NCI-H1105 (cell line): ENCODE measurements at regions not wholly inside any gene's neighbourhood (a gene's known extent, or its start where the extent isn't known, plus 50 kb on each side); places are given as distances from the start of the nearest gene placed in this dataset.

Experiments
- DNase-seq: peaks from one replicate; lab custom pipeline; 2025; lab: John Stamatoyannopoulos, UW

DNA sequence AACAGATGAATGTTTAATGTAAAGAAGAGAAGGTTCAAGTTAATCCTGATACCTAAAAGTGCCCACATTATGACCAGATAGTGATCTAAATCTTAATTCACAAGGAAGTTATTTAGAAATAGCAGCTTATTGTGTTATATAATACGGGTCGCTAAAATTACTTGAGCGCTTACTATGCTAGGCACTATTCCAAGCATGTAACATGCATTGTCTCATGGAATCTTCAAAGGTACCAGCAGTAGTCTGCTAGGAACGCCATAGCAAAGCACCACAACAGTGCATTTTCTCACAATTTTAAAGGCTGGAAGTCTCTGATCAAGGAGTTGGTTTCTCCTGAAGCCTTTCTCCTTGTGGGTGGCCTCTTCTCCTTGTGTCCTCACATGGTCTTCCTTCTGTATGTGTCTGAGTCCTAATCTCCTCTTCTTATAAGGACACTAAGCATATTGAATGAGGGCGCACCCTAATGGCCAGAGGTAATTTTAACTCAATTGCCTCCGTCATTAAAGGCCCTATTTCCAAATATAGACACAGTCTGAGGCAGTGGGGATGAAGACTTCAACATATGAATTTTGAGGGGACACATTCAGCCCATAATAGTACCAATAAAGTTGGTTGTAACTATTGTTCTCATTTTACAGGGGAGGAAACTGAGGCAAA lies 118.4 kb downstream of the LRRC30 start:
- DNase-seq = no peak

DNA sequence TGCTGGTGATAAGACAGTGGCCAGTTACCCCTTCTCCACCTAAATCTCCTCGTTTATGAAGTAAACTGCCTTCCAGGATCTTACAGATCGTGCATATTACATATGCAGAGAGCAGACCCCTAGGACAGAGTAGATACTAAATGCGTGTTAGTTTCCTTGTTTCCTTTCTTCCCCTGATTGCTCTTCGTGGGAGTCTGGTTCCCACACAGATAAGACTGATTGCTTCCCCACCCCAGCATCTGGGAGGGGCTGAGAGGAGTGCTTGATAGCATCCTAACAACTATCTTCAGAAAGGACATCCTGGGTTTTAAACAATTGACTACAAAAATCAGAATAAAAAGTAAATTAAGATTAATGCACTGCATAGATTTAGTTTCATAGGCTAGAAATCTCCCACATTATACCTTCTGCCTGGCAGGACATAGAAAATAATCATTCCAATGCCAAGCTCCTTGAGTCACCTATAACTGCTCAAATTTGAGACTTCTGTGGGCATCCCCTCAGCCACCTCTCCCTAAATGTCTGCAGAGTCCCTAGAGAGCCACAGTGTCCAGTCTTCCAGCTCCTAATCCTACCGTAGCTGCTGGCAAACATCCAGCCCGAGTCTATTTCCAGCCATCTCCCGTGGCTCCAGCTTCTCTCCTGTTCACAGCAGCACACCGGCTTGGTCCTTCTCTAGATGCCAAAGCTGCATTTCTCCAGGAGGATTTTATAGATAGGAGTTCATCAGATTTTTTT lies 128.3 kb downstream of the LRRC30 start:
- DNase-seq = no peak

DNA sequence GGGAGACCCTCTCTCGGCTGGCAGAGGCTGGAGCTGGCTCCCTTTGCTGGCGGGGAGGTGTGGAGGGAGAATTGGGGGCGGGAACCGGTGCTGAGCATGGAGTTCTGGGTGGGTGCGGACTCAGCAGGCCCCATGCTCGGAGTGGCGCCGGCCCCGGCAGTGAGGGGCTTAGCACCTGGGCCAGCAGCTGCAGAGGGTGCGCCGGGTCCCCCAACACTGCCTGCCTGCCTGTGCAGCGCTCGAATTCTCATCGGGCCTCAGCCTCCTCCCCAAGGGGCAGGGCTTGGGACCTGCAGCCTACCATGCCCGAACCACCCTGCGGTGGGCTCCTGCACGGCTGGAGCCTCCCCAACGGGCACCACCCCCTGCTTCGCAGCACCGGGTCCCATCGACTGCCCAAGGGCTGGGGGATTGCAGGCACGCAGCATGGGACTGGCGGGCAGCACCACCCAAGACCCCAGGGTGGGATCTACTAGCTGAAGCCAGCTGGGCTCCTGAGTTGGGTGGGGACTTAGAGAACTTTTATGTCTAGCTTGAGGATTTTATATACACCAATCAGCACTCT lies 129.8 kb downstream of the LRRC30 start:
- DNase-seq = no peak

DNA sequence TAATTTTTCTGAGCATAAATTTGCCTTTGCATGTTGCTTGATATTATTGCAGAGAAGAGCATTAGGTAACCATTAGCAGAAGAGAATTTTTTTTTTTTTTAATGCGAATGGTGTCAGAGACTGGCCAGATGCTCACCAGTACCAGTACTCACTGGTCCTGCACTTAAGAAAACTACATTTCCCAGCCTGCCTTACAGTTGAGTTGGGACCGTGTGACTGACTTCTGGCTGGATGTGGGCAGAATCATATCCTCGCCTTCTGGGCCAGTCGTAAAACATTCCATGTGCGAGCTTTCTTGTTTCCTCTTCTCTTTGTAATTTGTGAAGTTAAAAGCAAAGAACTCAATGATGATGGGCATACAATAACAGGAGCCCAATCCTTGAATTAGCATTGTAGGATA lies 132.4 kb downstream of the LRRC30 start:
- no peak for DNase-seq

DNA sequence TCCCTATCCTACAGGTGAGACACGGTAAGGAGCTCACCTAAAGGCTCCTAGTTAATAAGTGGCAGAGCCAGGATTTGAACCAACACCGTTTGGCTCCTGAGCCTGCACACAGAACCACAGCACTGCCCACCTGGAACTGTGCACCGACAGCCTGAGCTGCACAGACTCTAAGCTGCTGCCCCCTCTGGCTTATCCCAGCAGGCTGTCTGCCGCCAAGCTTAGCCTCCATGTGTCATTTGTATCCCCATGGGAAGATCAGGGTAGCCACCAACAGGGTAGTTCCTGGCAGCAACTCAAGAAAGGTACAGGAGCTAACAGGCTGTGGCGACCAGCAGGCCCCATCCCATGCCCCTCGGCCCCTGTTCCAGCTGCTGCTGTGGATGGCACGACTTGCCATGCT lies 135.7 kb downstream of the LRRC30 start:
- no peak for DNase-seq

DNA sequence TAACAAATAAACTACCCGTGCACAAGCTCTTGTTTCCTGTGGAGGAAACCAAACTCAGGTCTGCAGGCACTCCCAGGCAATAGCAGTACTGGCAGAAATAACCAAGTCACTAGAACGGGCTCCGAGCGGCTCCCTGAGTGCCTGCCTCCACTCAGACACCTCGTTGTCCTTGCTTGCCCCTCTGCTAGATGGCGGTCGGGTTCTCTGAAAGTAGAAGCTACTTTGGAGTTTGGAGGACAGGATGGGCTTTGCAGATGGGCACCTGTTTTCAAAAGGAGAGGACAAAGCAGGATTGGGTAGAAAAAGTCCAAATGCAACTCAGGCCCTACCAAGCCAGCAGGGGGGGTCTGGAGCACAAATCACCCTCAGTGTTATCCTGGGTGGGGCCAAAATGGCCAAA lies 136.4 kb downstream of the LRRC30 start:
- no peak for DNase-seq

DNA sequence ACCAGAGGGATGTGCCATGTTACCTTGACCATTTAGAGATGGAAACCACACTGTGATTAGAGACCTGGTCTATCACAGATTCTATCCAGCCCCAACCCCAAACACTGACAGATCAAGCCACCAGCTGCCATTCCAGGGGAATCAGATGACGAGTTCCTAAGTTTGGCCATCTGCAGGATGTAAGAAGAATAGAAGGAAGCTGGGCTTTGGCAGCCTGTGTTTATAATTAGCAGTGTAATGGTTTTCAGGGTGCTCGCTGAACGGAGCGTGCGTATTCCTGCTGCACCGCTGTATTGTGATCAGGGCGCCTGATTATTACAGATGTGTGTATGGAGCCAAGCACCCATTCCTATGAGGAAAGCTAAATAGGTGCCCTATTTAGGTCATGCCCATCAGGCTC lies 138.1 kb downstream of the LRRC30 start:
- no peak for DNase-seq

DNA sequence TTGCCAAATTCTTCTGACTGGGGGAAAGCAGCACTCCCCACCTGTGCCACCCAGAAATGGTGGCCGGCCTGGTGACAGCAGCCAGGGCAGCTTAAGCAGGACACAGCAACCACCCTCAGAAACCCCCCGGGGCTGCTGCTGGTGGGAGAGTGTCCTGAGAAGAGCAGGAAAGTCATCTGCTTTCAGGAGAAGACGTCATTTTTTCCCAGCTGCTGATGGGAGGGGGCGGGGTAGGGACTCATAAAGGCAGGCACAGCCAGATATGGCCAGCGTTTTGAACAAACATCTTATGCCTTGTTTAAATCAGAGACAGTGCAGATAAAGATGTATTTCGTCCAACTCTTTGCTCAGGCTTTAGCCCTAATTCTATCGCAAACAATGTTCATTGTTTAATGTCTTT lies 139.5 kb downstream of the LRRC30 start:
- no peak for DNase-seq

DNA sequence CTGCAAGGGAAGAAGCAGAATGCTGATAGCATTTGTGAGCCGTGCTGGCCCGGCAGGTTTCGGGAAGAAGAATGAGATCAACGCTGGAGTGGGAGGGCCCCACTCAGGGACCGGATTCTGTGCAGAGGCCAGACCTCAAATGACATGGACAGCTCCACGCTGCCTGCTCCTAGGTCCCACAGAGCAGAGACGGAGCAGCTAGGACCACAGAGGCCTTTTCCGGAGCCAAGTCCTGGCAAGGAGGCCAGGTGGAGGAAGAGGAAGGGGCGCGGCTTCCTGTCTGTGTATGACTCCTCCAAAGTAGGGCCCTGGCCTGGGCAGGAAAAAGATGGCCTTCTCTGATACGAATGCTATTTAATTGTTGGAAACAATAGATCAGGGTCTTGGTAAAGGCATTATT lies 139.9 kb downstream of the LRRC30 start:
- DNase-seq = no peak

DNA sequence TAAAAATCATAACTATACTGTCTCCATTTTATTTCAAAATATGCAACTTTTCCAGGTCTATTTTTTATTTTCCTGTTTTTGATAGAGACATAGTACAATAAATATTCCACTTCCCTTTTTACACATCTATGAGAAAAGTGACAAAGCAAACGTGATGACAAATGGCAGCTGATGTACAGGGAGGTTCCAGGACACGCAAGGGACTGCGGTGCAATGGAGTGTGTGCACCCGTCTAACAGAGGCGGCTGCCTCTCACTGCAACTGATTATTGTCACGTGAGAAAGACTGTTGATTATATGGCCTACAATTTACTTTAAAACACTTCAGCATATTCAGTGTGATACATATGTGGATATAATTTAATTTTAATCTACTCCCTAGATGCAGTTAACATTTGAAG lies 142.6 kb downstream of the LRRC30 start:
- DNase-seq = no peak

DNA sequence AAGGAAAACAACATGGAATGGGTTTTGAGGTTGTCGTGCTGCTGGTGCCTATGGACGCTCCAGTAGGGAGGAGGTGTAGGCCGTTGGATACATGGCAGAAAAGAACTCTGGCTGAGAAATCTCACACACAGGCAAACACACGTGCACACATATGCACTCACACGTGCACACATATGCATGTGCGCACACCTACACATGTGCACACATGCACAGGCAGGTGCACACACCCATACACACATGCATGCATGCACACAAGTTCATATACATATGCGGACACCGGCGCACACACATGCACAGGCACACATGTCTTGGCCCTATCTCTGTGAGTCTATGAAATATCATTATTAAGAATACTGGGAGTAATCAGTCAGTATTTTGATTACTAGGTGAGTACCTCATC lies 150.4 kb downstream of the LRRC30 start:
- no peak for DNase-seq

DNA sequence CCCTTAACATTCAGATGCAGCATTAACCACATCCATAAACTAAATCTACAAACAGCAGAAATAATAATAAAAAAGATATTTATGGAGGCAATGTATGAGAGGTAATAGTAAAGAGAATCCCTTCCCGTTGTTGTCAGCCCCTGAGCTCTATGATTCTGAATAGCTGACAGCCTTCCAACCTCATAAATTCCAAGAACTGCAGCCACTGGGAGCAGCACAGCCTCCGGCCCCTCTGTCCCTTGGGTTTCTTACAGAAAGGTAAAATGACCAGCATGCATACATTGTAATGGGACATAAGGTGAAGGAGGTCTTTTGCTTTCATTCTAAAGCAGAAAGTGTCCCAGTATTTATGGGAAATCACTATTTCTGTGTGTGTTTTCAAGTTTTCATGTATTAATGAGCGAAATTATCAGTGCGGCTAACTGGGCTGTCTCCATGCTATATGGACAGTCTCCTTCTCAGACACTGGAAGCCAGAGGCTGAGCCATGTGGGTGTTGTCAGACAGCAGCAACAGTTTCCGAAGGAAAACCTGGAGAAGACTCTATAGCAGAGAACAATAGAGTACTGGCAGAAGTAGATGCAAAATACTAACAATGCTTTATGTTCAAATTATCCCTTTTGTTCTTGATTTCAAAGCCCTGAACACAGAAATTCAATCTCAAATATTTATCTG lies 151.6 kb downstream of the LRRC30 start:
- no peak for DNase-seq

DNA sequence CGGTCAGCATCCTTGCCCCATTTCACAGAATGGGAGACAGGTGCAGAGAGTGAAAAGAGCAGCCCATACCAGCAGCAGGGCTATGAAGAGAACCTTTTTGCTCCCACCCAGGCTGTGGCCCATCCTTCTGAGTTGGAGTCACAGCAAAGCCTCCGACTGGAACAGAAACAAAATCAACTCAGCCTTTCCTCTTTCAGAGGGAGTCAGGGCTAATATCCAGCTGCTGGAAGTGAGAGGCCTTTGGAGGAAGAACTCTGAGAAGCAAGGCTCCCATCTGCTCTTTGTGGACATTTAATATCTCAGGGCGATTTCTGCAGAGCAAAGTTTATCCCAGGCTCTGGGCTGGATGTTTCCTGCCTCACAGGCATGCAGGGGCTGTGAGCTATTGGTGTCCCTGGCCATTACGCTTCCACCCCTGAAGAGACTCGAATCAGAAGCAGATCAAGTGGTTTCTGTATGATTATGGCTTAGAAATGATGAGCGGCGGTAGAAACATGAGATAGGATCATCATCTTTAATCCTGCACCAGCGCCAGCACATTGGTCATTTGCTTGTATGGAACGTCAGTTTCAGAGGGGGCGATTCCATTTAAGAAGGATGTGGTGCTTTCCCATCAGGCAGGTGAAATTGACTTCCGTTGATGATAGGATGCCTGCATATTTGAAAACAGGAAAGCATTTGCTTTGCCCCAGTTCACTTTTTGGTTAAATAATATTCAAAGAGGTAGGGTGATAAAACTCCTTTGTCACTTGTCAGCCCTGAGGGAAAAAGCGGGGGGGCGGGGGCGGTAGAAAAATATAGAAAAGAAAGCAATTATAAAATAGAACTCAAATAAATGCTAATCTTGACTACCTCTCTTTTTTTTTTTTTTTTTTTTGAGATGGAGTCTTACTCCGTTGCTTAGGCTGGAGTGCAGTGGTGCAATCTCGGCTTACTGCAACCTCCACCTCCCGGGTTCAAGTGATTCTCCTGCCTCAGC lies 152.4 kb downstream of the LRRC30 start:
- no peak for DNase-seq

DNA sequence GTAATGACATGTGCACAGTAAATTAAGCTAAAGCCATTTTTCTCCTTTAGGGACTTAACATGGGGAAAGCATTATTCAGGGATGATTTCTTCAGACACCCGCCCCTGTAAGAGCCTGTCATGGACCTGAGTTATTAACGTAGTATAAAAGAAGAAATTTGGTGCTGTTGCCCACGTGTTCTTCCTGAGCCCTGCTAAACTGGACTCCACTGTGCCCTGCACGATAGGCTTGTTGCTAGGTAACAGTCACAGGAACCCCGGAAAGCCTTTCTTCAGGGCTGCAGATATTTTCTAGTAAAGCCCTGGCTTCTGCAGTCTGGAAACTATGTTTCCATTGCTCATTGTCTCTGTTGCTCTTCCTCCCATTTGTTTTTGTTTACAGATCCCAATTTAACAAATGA lies 157.9 kb downstream of the LRRC30 start:
- peak; percentile 24 for DNase-seq

DNA sequence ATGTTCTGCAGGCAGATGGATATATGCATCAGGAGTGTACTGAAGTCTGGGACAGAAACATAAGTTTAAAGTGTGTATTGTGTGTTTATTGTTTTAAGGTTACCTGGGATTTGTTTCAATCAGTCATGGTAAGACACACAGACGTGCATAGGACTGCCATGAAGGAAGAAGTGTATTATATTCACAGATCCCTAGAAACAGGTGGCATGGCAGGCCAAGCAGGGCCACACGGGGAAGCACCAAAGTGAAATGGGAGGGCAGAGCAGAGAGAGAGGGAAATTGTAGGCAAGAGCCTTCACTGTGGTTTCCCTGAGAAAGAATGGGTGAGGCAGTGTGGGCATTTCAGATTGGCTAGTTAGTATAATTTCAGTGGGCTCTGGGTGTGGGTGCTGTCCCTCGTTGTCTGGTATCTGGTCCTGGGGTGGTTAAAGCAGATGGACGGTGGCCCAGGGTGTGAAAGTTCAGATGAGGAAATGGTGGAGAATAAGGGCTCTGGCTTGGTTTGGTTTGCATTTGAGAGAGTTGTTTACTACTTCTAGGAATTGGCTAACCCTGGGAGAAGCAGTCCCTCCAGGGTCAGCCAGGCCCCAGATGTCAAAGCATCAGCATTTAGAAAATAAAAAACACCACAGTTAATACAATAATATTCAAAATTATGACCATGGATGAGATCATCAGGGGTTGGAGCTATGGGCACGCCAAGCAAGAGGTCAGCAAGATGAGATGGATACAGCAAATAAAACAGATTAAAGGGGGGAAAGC lies 160.0 kb downstream of the LRRC30 start:
- no peak for DNase-seq

DNA sequence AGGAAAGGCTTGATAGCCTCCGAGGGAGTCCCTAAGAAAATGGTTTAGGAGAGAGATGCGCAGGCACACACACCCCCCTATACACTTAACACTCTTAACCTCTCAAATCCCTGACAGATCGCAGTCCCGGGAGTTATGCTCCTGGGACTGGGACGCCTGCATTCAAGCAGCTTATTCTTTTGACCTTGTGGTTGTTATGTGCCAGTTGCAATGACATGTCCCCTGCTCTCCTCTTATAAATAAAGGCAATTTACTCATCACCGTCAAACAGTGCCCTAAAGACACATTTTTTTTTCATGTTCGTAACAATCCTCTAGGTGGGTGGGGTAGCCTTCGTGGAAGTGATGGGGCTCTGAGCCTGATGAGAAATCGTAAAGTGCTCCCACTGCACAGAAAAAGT lies 162.2 kb downstream of the LRRC30 start:
- DNase-seq = no peak

DNA sequence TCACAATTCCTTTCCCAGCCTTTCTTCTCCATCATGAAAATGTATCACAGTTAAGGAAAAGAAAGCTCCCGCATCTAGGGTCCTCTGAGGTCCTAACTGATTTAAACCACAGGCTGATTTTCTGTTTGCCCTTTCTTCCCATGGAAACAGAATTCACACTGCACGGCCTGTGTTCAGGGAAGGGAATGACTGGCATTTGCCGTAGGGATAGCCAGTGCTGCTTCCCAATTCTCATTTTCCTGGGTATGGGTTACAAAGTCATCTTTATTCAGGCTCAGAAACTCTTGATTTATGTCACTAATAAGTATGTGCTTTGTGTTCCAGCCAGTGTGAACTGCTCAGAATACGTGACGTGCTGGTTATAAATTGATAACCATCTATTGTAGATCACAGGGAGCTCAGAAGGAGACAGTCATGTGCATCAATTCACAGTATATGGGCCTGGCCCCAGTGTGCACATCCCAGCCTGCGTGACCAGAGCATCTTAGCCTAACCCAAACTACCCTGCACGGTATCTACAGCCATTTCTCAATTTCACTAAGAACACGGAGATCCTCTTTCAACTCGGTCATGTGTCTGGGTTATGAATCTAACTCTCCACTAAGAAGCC lies 163.3 kb downstream of the LRRC30 start:
- no peak for DNase-seq

DNA sequence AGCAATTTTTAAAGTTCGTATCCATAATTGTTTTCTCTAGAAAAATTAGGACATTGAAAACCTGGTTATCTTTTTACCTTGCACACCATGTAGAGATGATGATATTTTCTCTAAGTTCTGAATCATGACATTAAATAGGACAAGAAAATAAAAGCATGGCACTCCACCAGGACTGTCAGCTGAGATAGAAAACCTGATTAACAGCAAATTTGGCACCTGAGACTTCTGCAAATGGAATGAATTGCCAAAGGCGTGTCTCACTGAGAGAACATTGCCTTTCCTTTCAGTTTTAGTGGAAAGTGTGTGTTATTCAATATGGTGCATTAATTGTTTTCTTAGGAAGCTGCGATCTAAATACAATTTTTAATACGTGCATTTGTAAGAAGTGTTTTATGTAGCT lies 164.7 kb downstream of the LRRC30 start:
- no peak for DNase-seq

DNA sequence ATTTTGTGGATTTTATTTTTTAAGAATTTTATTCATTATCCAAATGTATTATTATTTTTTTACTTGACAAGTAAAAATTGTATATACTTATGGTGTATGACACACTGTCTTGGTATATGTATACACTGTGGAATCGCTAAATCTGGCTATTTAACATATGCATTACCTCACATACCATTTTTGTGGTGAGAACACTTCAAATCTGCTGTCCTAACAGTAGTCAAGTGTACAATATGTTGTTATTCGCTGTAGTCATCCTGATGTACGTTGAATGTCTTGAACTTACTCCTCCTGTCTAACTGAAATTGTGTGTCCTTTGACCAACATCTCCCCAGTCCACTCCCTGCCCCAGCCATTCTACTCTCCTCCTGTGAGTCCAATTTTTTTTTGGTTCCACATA lies 153.2 kb upstream of the PTPRM start:
- DNase-seq = no peak

DNA sequence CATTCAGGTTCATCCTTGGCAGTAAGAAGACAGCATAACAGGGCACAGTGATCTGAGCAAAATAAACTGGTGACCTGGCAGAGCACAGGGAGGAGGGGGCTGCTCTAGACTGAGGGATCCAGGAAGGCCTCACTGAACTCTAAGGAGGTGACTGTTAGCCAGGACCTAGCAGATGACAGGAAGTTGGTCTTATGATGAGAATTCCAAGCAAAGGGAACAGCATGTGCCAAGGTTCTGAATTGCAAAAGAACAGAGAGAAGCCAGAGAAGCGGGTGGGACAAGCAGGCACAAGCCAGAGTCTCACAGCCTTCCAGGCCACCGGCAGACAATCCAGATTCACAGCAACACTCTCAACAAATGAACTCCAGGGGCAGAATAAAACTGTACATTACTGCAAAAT lies 152.7 kb upstream of the PTPRM start:
- no peak for DNase-seq
